H9 (cell line): ENCODE measurements at regions not wholly inside any gene's neighbourhood (a gene's known extent, or its start where the extent isn't known, plus 50 kb on each side); places are given as distances from the start of the nearest gene placed in this dataset.

Experiments used
- DNase-seq: peaks from one replicate; pipeline ENCODE4 v3.0.0-alpha.2; 2017
- H2AFZ ChIP-seq: one replicate; pipeline ENCODE4 v1.6.1; 2013; ENCODE audit warnings: mild to moderate bottlenecking, low read length, control low read depth, moderate library complexity
- H2AK5ac ChIP-seq: 2 replicates; pipeline ENCODE4 v1.6.1; 2013; ENCODE audit warnings: low read length, control low read depth, mixed read lengths; ENCODE audit not compliant: insufficient read length
- H2BK120ac ChIP-seq: one replicate; pipeline ENCODE4 v1.6.1; 2013; ENCODE audit warnings: low read depth, mild to moderate bottlenecking, low read length, control low read depth, inconsistent platforms; ENCODE audit not compliant: poor library complexity, severe bottlenecking
- H2BK12ac ChIP-seq: 2 replicates; pipeline ENCODE4 v1.6.1; 2013; ENCODE audit warnings: low read length, control low read depth, mixed read lengths, low read depth; ENCODE audit not compliant: insufficient read length
- H2BK15ac ChIP-seq: 2 replicates; pipeline ENCODE4 v1.6.1; 2013; ENCODE audit warnings: low read depth, low read length, control low read depth
- H2BK20ac ChIP-seq: one replicate; pipeline ENCODE4 v1.6.1; 2013; ENCODE audit warnings: low read depth, mild to moderate bottlenecking, low read length, control low read depth, inconsistent platforms; ENCODE audit not compliant: poor library complexity, severe bottlenecking
- H2BK5ac ChIP-seq: 2 replicates; pipeline ENCODE4 v1.6.1; 2013; ENCODE audit warnings: low read length, control low read depth, mixed read lengths; ENCODE audit not compliant: insufficient read length
- H3K14ac ChIP-seq: 2 replicates; pipeline ENCODE4 v1.6.1; 2013; ENCODE audit warnings: low read length, control low read depth; ENCODE audit not compliant: insufficient read depth
- H3K18ac ChIP-seq: 2 replicates; pipeline ENCODE4 v1.6.1; 2013; ENCODE audit warnings: low read depth, mild to moderate bottlenecking, mixed read lengths, low read length, control low read depth; ENCODE audit not compliant: insufficient read length
- H3K23ac ChIP-seq: 2 replicates; pipeline ENCODE4 v1.6.1; 2013; ENCODE audit warnings: low read length, control low read depth, mixed read lengths, low read depth; ENCODE audit not compliant: insufficient read length
- H3K23me2 ChIP-seq: 2 replicates; pipeline ENCODE4 v1.6.1; 2013; ENCODE audit warnings: low read depth, mild to moderate bottlenecking, mixed read lengths, low read length, control low read depth; ENCODE audit not compliant: insufficient read length, poor library complexity, severe bottlenecking
- H3K27ac ChIP-seq: 2 replicates; pipeline ENCODE4 v1.5.1; 2013; ENCODE audit warnings: low read length, control low read depth, mixed read lengths, low read depth; ENCODE audit not compliant: insufficient read length
- H3K27me3 ChIP-seq: 2 replicates; pipeline ENCODE4 v1.6.1; 2013; ENCODE audit warnings: low read length, control low read depth, inconsistent platforms; ENCODE audit not compliant: insufficient read depth
- H3K4ac ChIP-seq: 2 replicates; pipeline ENCODE4 v1.6.1; 2013; ENCODE audit warnings: low read depth, mild to moderate bottlenecking, control low read depth, inconsistent platforms, low read length, moderate library complexity
- H3K4me1 ChIP-seq: 2 replicates; pipeline ENCODE4 v1.6.1; 2013; ENCODE audit warnings: low read length, control low read depth, inconsistent platforms; ENCODE audit not compliant: insufficient read depth
- H3K4me2 ChIP-seq: 2 replicates; pipeline ENCODE4 v1.6.1; 2013; ENCODE audit warnings: low read length, control low read depth, mixed read lengths; ENCODE audit not compliant: insufficient read length, insufficient read depth
- H3K56ac ChIP-seq: 2 replicates; pipeline ENCODE4 v1.6.1; 2013; ENCODE audit warnings: low read depth, mild to moderate bottlenecking, mixed read lengths, low read length, control low read depth; ENCODE audit not compliant: insufficient read length
- H3K79me1 ChIP-seq: 2 replicates; pipeline ENCODE4 v1.6.1; 2013; ENCODE audit warnings: low read depth, mild to moderate bottlenecking, moderate library complexity, low read length, control low read depth, inconsistent platforms; ENCODE audit not compliant: insufficient read depth, poor library complexity, severe bottlenecking
- H3K79me2 ChIP-seq: 2 replicates; pipeline ENCODE4 v1.6.1; 2013; ENCODE audit warnings: low read length, control low read depth, inconsistent platforms; ENCODE audit not compliant: insufficient read depth
- H3K9ac ChIP-seq: 2 replicates; pipeline ENCODE4 v1.6.1; 2013; ENCODE audit warnings: low read length, control low read depth, mixed read lengths; ENCODE audit not compliant: insufficient read length; ENCODE audit errors: extremely low read depth
- H3K9me3 ChIP-seq: one replicate; pipeline ENCODE4 v1.6.1; 2013; ENCODE audit warnings: low read depth, low read length, inconsistent platforms; ENCODE audit not compliant: control insufficient read depth
- H3T11ph ChIP-seq: one replicate; pipeline ENCODE4 v1.6.1; 2013; ENCODE audit warnings: mild to moderate bottlenecking, low read length, control low read depth, inconsistent platforms
- H4K20me1 ChIP-seq: one replicate; pipeline ENCODE4 v1.6.1; 2013; ENCODE audit not compliant: control insufficient read depth, insufficient read length, insufficient read depth
- H4K5ac ChIP-seq: 2 replicates; pipeline ENCODE4 v1.6.1; 2013; ENCODE audit warnings: low read depth, mild to moderate bottlenecking, mixed read lengths, low read length, control low read depth; ENCODE audit not compliant: insufficient read length
- H4K8ac ChIP-seq: replicated peaks from 2 replicates; pipeline ENCODE4 v1.6.1; 2013; ENCODE audit warnings: low read length, control low read depth, mixed read lengths, low read depth; ENCODE audit not compliant: insufficient read length
- H4K91ac ChIP-seq: 2 replicates; pipeline ENCODE4 v1.6.1; 2013; ENCODE audit warnings: low read depth, mild to moderate bottlenecking, moderate library complexity, mixed read lengths, low read length, control low read depth; ENCODE audit not compliant: insufficient read length
- H3K27ac Mint-ChIP-seq, 3 experiments: 2 replicates in 2 of 3; 3 replicates in 1 of 3; pipeline ENCODE4 v1.8.0; 2020 to 2021; ENCODE audit warnings: mixed read lengths in 3 of 3, mild to moderate bottlenecking in 1 of 3, moderate library complexity in 1 of 3
- H3K27me3 Mint-ChIP-seq: 2 replicates; pipeline ENCODE4 v1.8.0; 2021; ENCODE audit warnings: low read depth, mild to moderate bottlenecking, moderate library complexity, mixed read lengths
- H3K36me3 Mint-ChIP-seq, 3 experiments: 2 replicates in 2 of 3; 3 replicates in 1 of 3; pipeline ENCODE4 v1.8.0; 2020 to 2021; ENCODE audit warnings: low read depth in 3 of 3, mixed read lengths in 3 of 3; ENCODE audit not compliant: insufficient read depth in 1 of 3
- H3K4me1 Mint-ChIP-seq, 2 experiments: 2 replicates each; pipeline ENCODE4 v1.8.0; 2020; ENCODE audit warnings: mixed read lengths in 2 of 2
- H3K4me3 Mint-ChIP-seq, 2 experiments: 2 replicates in 1 of 2; 3 replicates in 1 of 2; pipeline ENCODE4 v1.8.0; 2020 to 2021; ENCODE audit warnings: mild to moderate bottlenecking in 2 of 2, mixed read lengths in 2 of 2, moderate library complexity in 1 of 2
- H3K9me3 Mint-ChIP-seq, 2 experiments: 2 replicates in 1 of 2; 3 replicates in 1 of 2; pipeline ENCODE4 v1.8.0; 2020; ENCODE audit warnings: mild to moderate bottlenecking in 2 of 2, mixed read lengths in 2 of 2, moderate library complexity in 1 of 2
- CTCF ChIP-seq: fragments of 200-600 bp; sonication (generic); conservative IDR thresholded peaks from 3 replicates; pipeline ENCODE4 v1.8.0; 2021; ENCODE audit warnings: antibody characterized with exemption, mild to moderate bottlenecking
- WGBS: extraction: QIAGEN DNeasy Blood & Tissue Kit; methylation state at CpG from one replicate; pipeline ENCODE4 v1.1.7; 2013; ENCODE audit warnings: missing lambda C conversion rate, low lambda C conversion rate, mixed read lengths; ENCODE audit not compliant: insufficient read length; ENCODE audit errors: extremely low coverage; 5-methylcytosine and 5-hydroxymethylcytosine counted together

DNA sequence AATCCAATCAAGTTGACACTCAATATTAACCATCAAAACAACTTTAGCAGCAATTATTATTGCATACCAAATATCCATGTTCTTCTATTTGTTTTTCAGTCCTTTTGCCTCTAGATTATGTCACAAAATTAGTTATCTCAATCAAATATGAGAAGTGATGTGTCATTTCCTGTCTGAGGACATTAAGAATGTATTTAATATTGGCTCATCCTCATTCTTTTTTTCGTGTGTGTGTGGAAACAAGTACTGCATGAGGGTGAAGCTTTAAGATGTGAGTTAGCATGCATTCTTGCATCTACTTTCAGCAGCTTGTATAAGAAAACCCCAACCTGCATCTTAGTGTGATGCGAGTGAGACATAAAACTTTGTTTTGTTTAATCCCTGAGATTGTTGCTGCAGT lies 301.4 kb downstream of the GRIA2 start:
- H3K27me3 ChIP-seq = no peaks in the 10 kb centered on the region
- H3K9ac ChIP-seq = no peak overlapping the region
- no peak overlapping the region for H2BK20ac ChIP-seq
- H2BK12ac ChIP-seq = no peak overlapping the region
- no peak overlapping the region for H3K56ac ChIP-seq
- no peak for TF ChIP-seq CTCF
- no peak overlapping the region for H3K4ac ChIP-seq
- H4K5ac ChIP-seq = no peak overlapping the region
- Mint-ChIP-seq H3K27ac (no peak overlapping the region), H3K4me3 (no peak overlapping the region), H3K36me3 (peaks cover 0 to 21% (median 12%) of the 10 kb centered on the region in 3 experiments), H3K4me1 (no peaks in the 10 kb centered on the region), H3K9me3 (peaks cover 19 to 28% of the 10 kb centered on the region in 2 experiments), H3K27me3 (no peaks in the 10 kb centered on the region; the same call in 1 of the 2 replicates)
- H4K91ac ChIP-seq = no peak overlapping the region
- no peak overlapping the region for H3K14ac ChIP-seq
- H3K4me1 ChIP-seq = no peaks in the 10 kb centered on the region
- DNase-seq = no peak
- no peak overlapping the region for H4K8ac ChIP-seq
- WGBS = no CpG with 5 or more reads among the region's 2 CpGs
- H3K23me2 ChIP-seq = no peaks in the 10 kb centered on the region
- H3K18ac ChIP-seq = no peak overlapping the region
- no peak overlapping the region for H2BK15ac ChIP-seq
- no peak overlapping the region for H2BK5ac ChIP-seq
- H3K79me1 ChIP-seq = no peaks in the 10 kb centered on the region
- H4K20me1 ChIP-seq = no peaks in the 10 kb centered on the region
- H3T11ph ChIP-seq = no peak overlapping the region
- H3K9me3 ChIP-seq = no peaks in the 10 kb centered on the region
- no peaks in the 10 kb centered on the region for H3K79me2 ChIP-seq
- no peak overlapping the region for H3K4me2 ChIP-seq
- H2BK120ac ChIP-seq = no peak overlapping the region
- no peak overlapping the region for H2AFZ ChIP-seq
- H2AK5ac ChIP-seq = no peak overlapping the region
- no peak overlapping the region for H3K23ac ChIP-seq
- no peak overlapping the region for H3K27ac ChIP-seq
